Ovary (tissue), 7 donors: ENCODE measurements at regions not wholly inside any gene's neighbourhood (a gene's known extent, or its start where the extent isn't known, plus 50 kb on each side); places are given as distances from the start of the nearest gene placed in this dataset.

ENCODE experiments used
- DNase-seq, 5 donors: peaks; one replicate each; pipeline ENCODE4 v3.0.0-alpha.2; 2019 to 2020
- H3K27ac ChIP-seq, 2 donors: fragments of 200-600 bp; one replicate each; pipeline versions ENCODE4 v1.5.1 to v1.8.0; 2019 to 2022
- H3K27me3 ChIP-seq: fragments of 200-600 bp; one replicate; pipeline ENCODE4 v1.8.0; 2022
- H3K36me3 ChIP-seq: fragments of 200-600 bp; sonication (generic); one replicate; pipeline ENCODE4 v1.5.1; 2019
- H3K4me1 ChIP-seq: one replicate; pipeline ENCODE4 v1.8.1; 2013; ENCODE audit warnings: mild to moderate bottlenecking, moderate library complexity; ENCODE audit not compliant: insufficient read depth
- H3K4me3 ChIP-seq: fragments of 200-600 bp; sonication (generic); one replicate; pipeline ENCODE4 v1.5.1; 2017
- H3K9me3 ChIP-seq, 2 donors: fragments of 200-600 bp in 1 of 2; sonication (generic) in 1 of 2; one replicate each; pipeline versions ENCODE4 v1.5.1 to v1.8.1; 2013 to 2019; ENCODE audit warnings: mild to moderate bottlenecking in 1 of 2, moderate library complexity in 1 of 2
- CTCF ChIP-seq, 3 donors: fragments of 450-650 bp in 2 of 3; fragments of 200-600 bp in 1 of 3; IDR thresholded peaks; one replicate each; pipeline versions ENCODE4 v1.5.1 to v1.8.0; 2016 to 2022; ENCODE audit warnings: antibody characterized with exemption in 3 of 3, mild to moderate bottlenecking in 1 of 3
- EP300 ChIP-seq: sonication (generic); formaldehyde crosslinking; IDR thresholded peaks from one replicate; pipeline ENCODE4 v1.6.1; 2017; ENCODE audit warnings: antibody characterized with exemption
- POLR2A ChIP-seq: fragments of 450-650 bp; IDR thresholded peaks from one replicate; pipeline ENCODE4 v1.6.1; 2017; ENCODE audit warnings: antibody characterized with exemption, mild to moderate bottlenecking, moderate library complexity
- WGBS, 3 donors: extraction: QIAGEN DNeasy Blood & Tissue Kit in 1 of 3; methylation state at CpG; one replicate each; pipeline versions ENCODE4 v1.1.5 to v1.1.7; 2013 to 2017; 5-methylcytosine and 5-hydroxymethylcytosine counted together
- intact Hi-C, 4 donors: fragments of 100-400 bp; cut with DNase I; formaldehyde crosslinking; loops; one replicate each; pipeline versions ENCODE4 v1.11.0 to v1.15.1; 2022 to 2023
- donor health status: DM: no; HTN: no; CAD: no; lungs with moderate emphysema.
- donor health status: DM: no; HTN: no; CAD: no.
- donor health status: Bipolar disorder and iron deficiency.
- donor health status: DM: no; HTN: no; CAD: no.
- donor health status: DM: yes; HTN: yes; CAD: no.

- H3K4me1 ChIP-seq: peaks cover 2% of the 10 kb centered on the region
- no peak for DNase-seq
- 66 to 78% (median 67%) methylated on average over 14 of the region's 14 CpGs for WGBS, 3 donors
- H3K36me3 ChIP-seq: no peaks in the 10 kb centered on the region
- H3K27me3 ChIP-seq: no peaks in the 10 kb centered on the region
- no peak overlapping the region for H3K4me3 ChIP-seq
- TF ChIP-seq POLR2A (no peak), EP300 (no peak), CTCF (IDR thresholded peaks at IDR 0.05) (no peak)
- intact Hi-C loops: no loop called here
- H3K9me3 ChIP-seq: peaks cover 0 to 2% of the 10 kb centered on the region in 2 donors
- no peak overlapping the region for H3K27ac ChIP-seq
Measured at GRCh38 chr20:1819311-1820137, 75.7 kb upstream of the SIRPA start.

- H3K4me3 ChIP-seq: no peak overlapping the region
- H3K4me1 ChIP-seq: peaks cover 2% of the 10 kb centered on the region
- no peak overlapping the region for H3K27ac ChIP-seq
- no peaks in the 10 kb centered on the region for H3K27me3 ChIP-seq
- peaks cover 0 to 2% of the 10 kb centered on the region in 2 donors for H3K9me3 ChIP-seq
- intact Hi-C loops: no loop called here
- TF ChIP-seq POLR2A (no peak), CTCF (IDR thresholded peaks at IDR 0.05) (no peak), EP300 (no peak)
- H3K36me3 ChIP-seq: no peaks in the 10 kb centered on the region
- DNase-seq: no peak
- 38 to 45% (median 38%) methylated on average over 6 of the region's 6 CpGs for WGBS, 3 donors
Measured at GRCh38 chr20:1818895-1819294, 76.3 kb upstream of the SIRPA start.

DNA sequence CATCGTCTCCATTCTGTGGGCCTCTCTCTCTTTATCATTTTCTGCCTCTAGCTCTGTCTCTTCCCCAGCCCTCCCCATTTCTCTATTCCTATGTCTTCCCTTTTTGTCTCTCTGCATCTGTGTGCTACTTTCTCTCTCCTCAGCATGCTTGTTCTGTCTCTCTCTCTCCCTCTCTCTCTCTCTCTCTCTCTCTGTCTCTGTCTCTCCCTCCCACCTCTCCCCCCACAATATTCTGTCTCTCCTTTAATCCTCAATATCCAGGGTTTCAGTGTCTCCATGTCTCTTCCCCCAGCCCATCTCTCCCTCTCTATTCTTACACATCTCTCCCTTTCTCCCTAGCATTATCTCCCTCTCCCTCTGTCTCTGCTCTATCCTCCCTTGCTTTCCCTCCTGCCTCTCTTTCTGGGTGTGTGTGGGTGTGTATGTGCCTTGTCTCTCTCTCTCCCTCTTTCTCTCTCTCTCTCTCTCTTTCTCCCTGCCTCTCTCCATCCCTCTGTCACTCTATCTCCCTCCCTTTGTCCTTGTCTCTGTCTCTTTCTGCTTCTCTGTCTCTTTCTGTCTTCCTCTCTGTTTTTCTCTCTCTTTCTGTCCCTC, 76.9 kb upstream of the SIRPA start:
- no peaks in the 10 kb centered on the region for H3K27me3 ChIP-seq
- DNase-seq: no peak
- TF ChIP-seq POLR2A (no peak), EP300 (no peak), CTCF (IDR thresholded peaks at IDR 0.05) (no peak)
- peaks cover 0 to 2% of the 10 kb centered on the region in 2 donors for H3K9me3 ChIP-seq
- H3K4me3 ChIP-seq: no peak overlapping the region
- 28 to 65% (median 59%) methylated on average over 1 of the region's 1 CpG for WGBS, 3 donors
- no peak overlapping the region for H3K27ac ChIP-seq
- intact Hi-C loops: no loop called here
- peaks cover 2% of the 10 kb centered on the region for H3K4me1 ChIP-seq
- H3K36me3 ChIP-seq: no peaks in the 10 kb centered on the region

DNA sequence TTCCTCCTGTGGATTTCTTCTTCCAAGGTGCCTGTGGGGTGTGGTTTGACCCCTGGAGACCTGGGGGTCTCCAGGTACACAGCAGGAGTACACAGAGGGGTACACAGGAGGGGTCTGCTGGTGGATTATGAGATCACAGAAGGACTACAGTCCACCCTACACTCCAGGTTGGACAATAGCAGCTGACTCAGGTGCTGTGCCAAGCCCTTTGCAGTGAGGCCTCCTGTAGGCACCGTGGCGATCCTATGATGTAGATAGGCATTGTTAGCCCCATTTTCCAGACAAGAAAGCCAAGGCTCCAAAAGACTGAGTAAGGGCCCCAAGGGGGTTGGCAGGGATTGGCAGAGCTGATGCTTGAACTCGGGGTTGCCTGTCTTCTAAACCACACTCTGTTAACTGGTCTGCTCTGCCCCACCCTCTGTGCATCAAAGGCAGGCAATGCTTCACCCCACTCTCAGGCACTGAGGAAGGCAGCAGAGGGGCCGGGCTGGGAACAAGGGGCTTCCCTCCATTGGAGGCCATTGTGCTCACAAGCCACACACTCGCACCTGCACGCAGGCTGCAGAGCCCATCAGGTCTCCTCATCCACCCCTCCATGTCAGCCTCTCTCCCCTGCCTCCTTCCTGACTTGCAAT, 77.5 kb upstream of the SIRPA start:
- no peak for TF ChIP-seq CTCF (IDR thresholded peaks at IDR 0.05)
- no peak for TF ChIP-seq EP300
- no peak for TF ChIP-seq POLR2A
- intact Hi-C loops: no loop called here
- no peak overlapping the region for H3K27ac ChIP-seq
- H3K9me3 ChIP-seq: no peaks in the 10 kb centered on the region
- no peak overlapping the region for H3K4me3 ChIP-seq
- no peak for DNase-seq
- H3K27me3 ChIP-seq: no peaks in the 10 kb centered on the region
- no peaks in the 10 kb centered on the region for H3K36me3 ChIP-seq
- H3K4me1 ChIP-seq: peaks cover 2% of the 10 kb centered on the region
- WGBS, 3 donors: 83 to 87% (median 85%) methylated on average over 6 of the region's 6 CpGs
